Inflammatory macrophage treated with lipopolysaccharide for 1 hour (primary cell): ENCODE measurements at regions not wholly inside any gene's neighbourhood (a gene's known extent, or its start where the extent isn't known, plus 50 kb on each side); places are given as distances from the start of the nearest gene placed in this dataset.
"Not testable (repeated sequence)": the region's sequence is repeated elsewhere in the genome, so short reads cannot be mapped to it uniquely, and the experiment has no call there.

Source experiments
- DNase-seq, 2 donors: peaks; one replicate each; pipeline ENCODE4 v3.0.0-alpha.2; 2020 to 2022

DNA sequence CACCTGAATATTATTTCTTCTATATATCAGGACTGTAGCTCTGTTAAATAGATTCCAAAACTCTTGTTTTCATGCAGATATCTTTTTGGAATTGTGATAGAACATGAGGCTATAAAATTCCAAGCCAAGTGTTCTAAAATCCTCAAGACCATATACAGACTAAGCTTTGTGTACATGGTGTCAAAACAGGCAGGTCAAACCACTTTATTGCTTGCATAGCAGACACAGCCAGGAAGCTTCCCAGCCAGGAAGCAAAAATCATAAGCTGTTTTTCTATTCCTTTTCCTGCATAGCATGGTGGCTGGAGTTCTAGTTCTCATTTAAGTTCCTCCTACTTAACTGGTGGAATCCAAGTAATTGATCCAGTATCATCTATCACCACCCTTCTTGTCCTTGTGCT is 353.3 kb downstream of the PAX1 start:
- no peak for DNase-seq

DNA sequence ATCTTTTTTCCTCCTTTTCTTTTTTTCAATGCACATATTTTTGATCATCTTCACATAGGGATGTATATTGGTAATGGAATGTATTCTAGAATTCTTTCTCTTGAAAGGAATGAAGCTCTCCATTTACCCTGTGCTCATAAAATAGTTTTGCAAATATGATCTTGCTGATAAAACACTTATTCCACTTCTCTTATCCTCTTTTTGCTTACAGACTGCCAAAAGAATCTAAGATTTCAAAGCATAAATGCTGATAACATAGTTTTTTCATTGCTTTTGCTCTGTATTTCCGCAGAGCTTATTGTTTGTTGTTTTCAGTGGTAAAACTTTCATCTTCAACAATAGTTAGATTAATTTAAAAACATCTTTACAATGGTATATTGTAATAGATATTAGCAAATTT is 350.5 kb downstream of the PAX1 start:
- no peak for DNase-seq

DNA sequence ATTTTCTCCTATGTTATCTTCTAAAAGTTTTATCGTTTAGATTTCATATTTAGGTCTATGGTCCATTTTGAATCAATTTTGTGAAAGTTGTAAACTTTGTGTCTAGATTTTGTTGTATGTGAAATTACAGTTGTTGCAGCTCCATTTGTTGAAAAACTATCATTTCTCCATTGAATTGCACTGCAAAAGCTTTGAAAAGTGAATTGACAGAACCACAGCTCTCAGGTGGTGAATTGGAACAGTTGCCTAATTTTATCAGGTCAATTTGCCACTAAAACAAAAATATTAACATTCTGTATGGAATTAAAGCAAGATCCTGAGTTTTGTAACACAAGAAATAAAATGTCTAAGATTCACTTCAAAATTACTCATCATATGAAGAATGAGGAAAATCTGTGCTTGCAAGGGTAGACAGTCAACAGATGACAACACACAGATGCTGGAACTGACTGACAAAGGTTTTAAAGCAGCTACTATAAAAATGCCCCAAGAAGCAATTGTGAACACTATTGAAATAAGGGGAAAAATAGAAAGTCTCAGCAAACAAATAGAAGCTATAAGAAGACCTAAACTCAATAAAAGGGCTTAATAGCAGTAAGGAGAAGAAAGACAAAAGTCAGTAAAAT is 346.7 kb downstream of the PAX1 start:
- DNase-seq = no peak

DNA sequence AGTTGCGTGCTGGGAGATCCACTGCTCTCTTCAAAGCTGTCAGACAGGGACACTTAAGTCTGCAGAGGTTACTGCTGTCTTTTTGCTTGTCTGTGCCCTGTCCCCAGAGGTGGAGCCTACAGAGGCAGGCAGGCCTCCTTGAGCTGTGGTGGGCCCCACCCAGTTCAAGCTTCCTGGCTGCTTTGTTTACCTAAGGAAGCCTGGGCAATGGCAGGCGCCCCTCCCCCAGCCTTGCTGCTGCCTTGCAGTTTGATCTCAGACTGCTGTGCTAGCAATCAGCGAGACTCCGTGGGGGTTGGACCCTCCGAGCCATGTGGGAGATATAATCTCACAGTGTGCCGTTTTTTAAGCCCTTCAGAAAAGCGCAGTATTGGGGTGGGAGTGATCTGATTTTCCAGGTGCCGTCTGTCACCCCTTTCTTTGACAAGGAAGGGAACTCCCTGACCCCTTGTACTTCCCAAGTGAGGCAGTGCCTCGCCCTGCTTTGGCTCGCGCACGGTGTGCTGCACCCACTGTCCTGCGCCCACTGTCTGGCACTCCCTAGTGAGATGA is 340.6 kb downstream of the PAX1 start:
- not testable (repeated sequence) for DNase-seq

DNA sequence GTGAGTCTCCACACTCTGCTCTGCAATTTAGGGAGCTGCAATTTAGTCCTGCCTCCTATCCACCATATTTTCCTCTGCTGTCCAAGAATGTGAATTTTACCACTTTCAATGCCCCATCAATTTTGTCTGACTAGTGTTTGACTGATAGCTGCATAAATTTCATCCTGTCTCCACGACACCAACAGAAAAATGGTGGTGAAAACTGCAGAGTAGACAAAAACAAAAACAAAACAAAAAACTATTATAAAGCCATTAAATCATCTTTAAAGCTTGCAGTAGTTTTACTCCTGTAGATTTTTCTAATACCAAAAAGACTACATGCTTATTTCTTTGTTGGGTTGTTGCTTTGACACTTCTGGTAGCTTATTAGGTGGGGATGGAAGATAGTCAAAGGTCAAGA is 322.0 kb downstream of the PAX1 start:
- no peak for DNase-seq

DNA sequence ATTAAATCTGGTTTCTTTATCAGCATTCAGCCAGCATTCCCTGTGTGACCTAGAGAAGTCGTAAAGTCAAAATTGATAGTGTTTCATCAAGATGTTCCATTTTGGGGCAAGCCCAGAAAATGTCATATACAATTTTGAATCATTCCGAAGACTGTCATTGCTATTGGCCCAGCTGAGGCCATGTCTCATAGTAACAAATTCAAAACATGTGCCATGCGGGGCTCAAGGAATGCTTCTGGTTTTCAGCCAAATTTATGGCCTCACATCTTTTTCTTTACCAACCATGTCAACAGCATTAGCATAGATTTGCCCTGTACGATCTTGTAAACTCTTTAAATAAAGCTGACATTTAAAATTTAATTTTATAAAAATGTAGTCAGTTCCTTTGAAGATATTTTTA is 314.7 kb downstream of the PAX1 start:
- no peak for DNase-seq

DNA sequence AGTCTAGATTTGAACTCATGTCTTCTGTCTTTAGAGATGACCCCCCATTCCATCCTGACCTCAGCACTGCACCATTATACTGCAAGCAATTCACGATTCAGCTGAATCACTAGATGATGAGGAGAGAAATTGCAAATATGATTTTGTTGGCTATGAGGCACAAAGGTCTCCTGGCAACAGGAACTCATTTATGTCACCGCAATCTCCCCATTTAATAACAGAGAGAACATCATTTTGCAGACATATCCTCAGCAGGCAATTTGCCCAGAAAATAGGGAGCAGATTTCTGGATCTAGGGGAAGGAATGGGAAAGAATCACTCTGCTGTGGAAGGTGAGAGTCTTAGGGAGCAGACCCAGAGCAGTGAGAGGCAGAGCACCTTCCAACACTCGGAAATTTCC is 303.0 kb downstream of the PAX1 start:
- DNase-seq = no peak

DNA sequence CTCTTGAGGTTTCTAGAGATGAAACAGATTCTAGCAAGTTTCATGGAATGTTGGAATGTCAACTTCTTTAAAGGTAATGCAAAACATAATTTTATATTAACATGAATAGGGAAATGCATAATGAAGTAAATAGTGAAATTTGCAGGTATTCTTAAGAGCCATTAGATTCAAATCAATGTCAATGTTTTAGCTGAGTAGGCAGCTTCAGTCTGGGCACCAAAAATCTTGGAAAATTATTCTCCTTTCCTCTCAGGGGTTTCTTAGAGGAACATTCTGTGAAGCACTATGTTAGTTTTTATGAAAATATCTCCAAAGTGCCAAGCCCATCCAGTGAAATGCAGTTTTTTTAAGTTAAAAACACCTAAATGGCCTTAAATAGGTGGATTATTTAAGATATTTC is 300.8 kb downstream of the PAX1 start:
- no peak for DNase-seq

DNA sequence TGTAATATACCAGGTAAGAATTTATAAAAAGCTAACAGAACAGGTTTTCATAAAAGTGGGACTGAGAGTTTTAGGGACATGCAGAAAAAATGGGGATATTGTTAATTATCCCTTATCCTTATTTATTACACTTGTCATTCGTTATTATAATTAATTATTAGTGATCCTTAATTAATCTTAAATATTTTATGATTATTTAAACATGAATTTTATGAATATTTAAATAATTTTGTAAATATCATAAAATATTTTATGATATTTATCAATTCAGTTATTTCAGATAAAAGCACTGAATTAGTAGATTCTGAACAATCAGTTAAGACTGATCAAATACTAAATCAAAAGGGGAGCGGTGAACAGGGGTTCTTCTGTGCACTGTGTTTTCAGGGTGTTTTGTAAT is 300.1 kb downstream of the PAX1 start:
- no peak for DNase-seq

DNA sequence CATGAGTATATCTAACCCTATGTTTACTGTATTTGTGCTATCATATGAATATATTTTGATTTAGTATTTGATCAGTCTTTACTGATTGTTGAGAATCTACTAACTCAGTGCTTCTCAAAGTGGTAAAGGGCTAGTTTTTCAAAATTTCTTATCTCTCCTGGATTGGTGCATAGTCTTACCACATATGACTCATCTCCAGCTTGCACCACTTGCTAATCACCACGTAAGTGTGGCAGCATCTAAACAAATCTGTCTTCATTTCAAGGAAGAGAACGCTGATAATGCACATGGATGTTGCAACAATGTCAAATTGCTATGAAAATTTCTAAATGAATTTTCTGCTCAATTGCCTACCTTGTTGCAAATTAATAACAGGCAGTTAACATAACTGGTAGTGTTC is 299.5 kb downstream of the PAX1 start:
- no peak for DNase-seq

DNA sequence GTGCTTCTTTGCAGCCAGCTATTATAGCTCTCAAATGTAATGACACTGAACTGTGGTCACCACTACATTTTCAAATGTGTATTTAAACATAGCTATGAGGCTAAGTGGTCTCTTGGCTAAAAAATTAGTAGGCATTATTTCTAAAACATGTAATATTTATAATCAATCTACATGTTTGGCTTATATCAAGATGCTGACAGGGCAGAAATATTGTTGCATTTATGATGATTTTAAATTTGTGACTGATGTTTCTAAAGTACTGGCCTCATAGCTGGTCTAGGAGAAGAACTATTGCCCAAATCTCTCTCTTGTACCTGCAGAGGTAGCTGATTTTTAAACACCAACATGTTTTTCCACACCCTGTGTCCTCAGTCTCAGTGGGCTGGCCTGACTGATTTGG is 298.2 kb downstream of the PAX1 start:
- no peak for DNase-seq

DNA sequence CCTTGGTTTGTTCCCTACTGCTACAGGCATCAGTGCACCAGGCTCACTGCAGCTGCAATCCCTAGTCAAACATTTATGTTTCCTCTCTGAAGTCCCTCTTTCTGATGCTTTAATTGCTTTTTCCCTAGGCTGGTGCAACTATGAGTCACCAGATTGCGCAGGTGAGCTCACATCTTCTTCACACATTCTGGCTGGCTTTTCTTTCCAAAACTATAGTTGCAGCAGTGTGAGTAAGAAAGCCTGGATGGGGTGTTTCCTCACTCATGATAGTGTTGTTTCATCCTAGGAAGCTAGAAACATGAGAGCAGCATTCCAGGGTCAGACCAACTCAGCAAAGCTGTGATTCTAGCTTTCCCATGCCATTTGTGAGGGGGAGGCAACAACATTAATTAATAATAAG is 296.4 kb downstream of the PAX1 start:
- DNase-seq = no peak

DNA sequence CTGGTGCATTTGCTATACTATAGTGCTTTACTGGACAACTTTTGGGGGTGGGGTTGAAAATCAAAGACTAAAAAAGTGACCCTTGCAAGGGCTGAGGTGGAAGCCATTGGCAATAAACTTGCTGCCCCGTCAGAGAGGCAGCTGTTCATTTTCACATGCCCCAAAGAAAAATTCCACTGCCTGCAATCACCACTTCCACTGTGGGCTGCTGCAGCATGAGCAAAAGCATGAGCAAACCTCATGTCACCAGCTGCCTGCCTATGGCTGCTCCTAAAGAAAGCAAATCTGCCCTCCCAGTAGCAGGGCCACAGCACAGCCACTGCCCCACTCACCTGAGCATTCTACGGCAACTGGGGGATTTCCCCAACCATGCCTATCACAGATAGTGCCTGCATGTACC is 290.0 kb downstream of the PAX1 start:
- no peak for DNase-seq

DNA sequence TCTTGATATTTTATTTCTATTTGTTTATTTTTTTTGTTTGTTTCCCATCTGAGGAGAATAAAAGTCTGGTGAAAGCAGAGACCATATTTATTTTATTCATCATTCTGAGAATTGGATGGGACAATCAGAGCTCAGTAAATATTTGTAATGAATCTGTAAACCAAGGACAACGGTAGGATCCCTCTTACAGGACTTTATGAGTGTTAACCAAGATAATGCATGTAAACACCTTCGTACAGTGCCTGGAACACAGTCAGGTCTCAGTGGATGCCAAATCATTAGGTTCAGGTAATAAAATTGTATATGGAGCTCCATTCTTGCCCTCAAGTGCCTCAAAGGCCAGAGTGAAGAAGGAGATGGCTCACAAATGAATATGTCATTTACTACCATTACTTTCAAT is 288.7 kb downstream of the PAX1 start:
- no peak for DNase-seq

DNA sequence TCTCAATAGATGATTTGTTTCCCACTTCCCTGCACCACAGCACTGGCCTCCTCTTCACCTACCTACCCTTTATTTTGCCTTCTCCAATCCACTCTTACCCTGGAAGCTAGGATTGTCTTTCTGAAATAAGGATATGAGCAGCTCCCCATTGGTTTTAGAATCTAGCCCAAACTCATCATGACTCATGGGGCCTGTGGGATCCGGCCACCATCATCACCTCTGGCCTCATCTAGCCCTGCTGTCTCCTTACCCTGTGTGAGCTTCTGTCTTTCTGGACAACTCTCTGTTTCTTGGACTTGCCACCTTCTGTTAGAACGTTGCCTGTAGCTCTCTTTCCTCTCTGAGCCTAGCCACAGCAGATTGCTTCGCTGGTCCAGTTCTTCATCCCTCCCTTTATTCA is 277.1 kb downstream of the PAX1 start:
- no peak for DNase-seq

DNA sequence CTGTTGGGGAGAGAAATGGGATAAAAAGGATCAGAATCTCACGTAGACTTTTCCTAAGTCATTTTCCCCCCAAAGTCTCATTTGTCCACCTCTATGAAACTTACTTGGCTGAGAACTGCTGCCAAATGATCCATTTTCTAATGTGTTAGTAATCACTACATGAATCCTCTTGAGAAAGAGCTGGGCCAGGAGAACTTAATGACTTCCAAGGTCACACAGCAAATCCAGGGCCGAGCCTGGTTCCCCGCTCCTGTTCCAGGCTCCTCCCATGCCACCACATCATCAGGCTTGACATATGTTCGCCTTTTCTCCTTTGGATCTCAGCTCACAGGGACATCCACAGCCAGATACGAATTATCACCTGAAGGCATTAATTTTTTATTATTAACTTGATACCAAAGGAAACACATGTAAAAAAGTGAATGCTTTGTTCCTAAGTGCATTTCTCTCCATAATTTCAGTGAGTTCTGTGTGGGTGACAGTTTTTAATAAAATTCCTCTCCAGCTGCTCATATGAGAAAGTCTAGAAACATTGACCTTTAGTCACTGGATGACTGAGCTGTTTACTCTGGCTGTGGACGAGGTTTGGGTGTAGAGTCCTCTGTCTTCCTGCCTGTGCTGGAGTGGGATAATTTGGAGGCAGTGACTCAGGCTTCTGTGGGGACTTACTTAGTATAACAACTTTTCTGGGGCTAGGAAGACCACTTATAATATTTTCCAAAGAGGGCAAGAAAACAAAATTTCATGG is 276.3 kb downstream of the PAX1 start:
- DNase-seq = no peak

DNA sequence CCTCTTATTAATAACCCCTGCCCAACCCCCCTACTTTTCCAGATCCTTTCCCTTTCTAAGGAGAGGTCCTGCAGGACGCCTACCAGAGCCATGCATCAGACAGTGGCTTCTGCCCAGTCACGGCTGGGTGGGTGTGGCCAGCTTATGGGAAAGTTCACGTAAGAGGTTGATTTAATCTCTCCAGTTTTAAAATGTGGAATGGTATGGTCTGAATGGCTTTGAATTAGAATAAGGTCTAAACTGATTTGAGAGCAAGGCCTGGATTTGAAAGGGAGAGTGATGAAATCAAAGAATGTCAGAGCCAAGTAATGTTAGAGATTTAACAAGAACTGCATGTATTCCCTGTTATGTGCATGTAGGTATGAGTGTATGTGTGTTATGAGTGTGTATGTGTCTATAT is 275.7 kb downstream of the PAX1 start:
- no peak for DNase-seq

DNA sequence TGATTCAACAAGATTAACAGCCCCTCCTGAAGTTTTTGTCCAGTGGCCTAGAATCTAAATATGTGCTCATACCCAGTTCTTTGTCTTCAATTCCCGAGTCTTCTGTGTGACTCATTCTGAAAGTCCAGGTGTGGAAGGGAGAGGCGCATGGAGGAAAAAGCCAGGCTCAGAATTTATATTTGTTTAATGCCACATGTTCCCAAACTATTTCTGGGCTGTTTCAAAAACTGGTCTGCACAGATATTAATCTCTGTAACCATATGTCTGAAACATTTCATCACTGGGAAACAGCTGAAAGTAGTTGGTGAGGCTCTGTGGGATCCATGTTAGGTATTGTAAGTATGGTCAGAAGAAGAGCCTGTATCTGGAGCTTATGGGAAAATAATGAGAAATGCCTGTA is 266.0 kb downstream of the PAX1 start:
- no peak for DNase-seq

DNA sequence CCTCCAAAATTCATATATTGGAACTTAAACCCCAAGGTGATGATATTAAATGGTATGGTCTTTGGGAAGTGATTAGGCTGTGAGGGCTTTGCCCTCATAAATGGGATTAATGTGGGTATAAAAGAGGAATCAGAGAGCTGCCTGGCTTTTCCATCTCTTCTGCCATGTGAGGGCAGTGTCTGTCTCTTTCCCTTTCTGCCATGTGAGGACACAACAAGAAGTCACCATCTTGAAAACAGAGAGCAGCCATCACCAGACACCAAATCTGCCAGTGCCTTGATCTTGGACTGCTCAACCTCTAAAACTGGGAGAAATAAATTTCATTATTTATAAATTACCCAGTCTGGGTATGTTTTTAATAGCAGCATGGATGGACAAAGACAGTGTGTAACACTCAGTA is 263.0 kb downstream of the PAX1 start:
- no peak for DNase-seq

DNA sequence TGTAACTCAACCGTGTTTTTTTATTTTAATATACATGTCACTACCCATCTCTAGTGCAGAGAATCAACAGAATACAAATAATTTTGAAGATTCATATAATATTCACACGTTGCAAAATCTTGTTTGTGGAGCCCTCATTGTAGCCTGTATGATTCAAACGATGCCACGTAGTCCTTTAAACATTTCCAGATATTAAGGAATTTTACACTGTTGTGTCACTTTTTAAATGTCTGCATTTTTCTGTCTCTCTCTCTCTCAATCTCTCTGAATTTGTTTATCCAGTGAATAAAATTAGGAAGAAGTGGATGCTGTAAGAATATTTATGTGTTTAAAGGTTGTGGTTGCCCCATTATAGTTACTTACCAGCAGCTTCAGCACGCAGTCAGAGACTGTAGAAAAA is 262.0 kb downstream of the PAX1 start:
- DNase-seq = no peak

DNA sequence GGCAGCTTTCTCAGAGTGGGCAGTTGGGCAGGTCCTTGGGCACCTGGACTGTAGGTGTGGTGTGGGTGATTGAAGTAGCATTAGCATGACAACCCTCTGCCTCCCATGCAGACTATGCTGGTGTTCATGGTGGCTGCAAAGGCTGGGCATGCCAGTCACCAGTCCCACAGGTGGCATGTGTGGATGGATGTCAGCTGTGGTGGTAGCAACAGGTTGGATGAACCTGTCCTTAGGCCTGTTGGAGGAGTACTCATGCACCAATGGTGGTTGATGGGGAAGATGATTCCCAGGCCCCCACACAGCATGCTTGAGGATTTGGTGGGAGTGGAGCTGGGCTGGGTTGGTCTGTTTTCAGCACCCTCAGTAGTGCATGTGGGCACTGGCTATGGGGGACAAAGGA is 251.1 kb downstream of the PAX1 start:
- no peak for DNase-seq

DNA sequence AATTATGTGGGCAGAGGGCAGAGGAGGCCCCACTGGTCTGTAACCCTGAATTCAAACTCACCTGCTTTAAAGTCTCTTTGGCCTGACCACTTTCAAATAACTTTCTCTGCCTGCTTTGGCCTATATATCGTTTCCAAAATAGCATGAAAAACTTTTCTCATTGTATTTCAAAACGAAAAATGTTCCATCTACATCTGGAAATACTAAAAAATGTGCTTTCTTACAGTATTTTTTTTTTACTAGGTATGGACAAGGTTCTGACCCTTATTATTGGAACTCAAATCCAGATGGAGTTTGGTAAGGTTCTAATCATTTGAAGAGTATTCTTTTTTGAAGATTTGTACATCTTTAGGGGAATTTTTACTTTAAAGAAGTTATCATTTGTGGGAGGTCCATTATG is 241.9 kb downstream of the PAX1 start:
- DNase-seq = no peak

DNA sequence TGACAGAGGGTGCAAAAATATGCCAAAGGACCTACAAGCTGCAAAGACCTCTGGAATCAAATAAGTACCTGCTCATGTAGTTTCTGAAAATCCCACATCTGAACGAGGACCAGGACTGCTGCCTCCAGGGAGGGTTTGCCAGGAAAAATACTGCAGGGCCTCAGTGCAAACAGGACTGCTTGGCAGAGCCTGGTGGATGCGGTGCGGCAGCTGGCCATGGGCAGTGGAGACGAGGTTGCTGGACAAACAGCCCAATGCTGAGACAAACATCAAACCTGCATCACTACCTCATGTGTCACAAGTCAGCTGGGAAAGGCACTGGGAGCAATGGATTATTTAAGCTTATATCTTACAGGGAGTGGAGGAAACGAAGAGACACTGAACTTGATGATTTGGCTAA is 238.8 kb downstream of the PAX1 start:
- no peak for DNase-seq

DNA sequence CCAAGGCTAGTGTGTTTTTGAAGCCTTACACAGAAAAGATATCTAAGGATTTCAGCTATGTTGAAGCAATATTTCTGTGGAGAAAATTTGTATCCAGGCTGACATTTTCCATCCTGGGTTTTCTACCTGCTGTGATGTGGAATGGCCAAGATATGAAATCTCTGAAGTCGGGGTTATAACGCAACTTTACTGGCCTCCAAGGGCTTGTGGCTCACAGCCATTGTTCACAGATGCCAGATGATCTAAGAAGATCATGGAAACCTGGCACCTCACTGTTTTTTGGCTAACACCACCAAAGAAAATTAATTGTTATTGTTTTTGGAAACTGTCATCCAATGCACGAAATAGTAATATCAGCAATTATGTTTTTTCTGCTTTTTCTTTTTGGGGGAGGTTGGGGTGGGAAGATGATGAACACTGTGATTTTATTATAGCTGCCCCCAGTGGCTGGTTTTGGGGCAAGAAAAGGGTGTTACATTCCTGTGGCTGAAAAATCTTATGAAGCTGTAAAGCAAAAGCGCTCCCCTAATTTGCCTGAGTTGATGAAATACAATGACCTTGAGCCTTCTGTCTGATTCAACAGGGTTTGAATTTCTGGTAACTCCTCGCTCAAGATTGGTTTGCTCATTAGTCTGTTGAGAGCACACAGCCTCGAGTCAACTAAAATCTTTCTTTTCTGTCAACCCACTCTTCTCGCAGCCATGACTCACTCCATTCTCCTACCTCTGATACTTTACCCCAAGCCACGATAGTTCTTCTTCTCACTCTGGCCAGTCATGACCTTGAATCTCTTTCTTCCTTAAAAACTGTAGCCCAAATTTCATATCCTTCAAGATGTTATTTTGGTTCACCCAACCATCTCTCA is 236.7 kb downstream of the PAX1 start:
- DNase-seq = no peak
